Islet of Langerhans (tissue), 1 donor: ENCODE measurements at regions not wholly inside any gene's neighbourhood (a gene's known extent, or its start where the extent isn't known, plus 50 kb on each side); places are given as distances from the start of the nearest gene placed in this dataset.

Source experiments
- FAIRE-seq: peaks from one replicate; lab custom pipeline; 2011; peaks lifted over from hg19 to GRCh38; lab: Jason Lieb, UNC

GRCh38 chr9:134276453-134277245 lies 49.6 kb upstream of the RXRA start:
- FAIRE-seq: no peak
